ENCODE measurements at regions not wholly inside any gene's neighbourhood (a gene's known extent, or its start where the extent isn't known, plus 50 kb on each side); places are given as distances from the start of the nearest gene placed in this dataset.
A peak's percentile ranks its signal among the peaks of the same experiment; 100 is the strongest.

DNA sequence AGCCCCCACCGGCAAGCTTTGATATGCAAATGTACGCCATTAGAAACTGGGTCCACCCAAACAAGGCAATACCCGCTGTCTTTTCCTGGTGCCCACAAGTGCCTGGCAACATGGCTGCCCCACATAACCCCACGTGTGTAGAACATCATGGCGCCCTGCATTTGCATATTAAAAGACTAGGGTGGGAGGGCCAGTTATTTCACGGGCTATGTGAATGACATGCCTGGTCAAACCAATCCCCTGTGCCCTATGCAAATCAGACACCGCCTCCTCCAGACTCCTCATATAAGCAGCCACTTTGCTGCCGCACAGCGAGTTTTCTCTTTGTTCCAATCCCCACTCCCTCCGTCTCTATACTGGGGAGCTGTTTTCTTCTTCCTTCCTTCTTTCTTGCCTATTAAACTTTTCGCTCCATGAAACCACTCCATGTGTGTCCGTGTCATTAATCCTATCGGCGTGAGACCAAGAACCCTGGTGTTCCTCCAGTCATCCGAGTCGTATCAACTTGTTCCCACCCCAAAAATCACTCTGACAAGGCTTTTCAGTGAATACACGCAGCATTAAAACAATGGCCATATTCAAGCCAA is 112.6 kb upstream of the SORBS2 start:
- no peak for DNase-seq (ENCODE audit: low read depth in 2 of 2)

DNA sequence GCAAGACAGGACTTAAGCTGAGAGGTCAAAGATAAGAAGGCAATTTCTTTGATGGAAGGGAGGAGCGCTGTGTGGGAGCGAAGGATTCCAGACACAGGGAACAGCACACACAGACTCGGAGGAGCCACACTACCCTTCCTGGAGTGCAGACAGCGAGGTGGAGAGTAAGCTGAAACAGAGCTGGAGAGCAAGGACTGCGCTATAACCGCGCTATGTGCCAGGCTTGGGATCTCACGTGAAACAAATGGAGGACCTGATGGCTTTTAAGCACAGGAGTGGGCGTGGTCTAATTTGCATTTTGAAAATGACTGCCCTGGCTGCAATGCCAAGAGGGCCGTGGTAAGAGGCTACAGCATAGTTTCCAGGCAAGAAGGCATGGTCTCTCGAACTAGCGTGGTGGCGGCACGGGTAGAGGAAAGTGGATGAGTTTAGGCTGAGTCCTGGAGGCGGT is 113.9 kb upstream of the SORBS2 start:
- no peak for DNase-seq (ENCODE audit: low read depth in 2 of 2)

DNA sequence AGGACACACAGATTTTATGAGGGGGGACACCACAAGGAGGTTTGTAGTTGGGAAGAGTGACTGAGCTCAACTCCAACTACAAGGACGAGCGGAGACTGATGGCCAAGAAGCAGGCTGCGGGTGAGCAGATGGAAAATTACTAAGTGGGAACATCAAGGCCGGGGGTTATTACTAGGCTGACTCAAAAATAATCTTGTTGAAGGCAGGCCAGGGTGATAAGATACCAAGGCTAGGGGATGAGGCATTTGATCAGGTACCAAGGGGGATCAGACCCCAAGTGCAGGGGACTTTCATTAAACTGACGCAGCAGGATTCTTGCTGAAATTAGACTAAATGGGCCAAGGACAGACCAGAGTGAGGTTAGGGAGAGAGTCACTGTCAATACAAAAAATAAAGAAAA is 119.4 kb upstream of the SORBS2 start:
- DNase-seq (ENCODE audit: low read depth in 2 of 2) = no peak

DNA sequence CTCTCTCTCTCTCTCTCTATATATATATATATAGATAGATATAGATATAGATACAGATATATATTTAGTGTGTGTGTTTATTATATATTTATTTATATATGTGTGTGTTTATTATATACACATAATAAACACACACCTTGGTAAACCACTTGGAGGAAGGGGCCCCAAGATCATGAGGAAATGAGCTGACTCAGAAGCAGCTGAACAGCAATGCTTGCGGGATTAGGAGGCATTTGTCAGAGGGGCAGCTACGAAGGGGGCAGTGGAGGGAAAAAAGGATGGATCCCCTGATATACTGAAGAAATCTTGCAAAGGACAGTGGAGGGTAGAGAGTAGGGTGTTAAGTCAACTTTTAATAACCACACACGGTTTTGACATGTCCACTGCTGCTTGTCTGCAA is 120.0 kb upstream of the SORBS2 start:
- DNase-seq (ENCODE audit: low read depth in 2 of 2) = peak in 1 of 2 donors; percentile 39

DNA sequence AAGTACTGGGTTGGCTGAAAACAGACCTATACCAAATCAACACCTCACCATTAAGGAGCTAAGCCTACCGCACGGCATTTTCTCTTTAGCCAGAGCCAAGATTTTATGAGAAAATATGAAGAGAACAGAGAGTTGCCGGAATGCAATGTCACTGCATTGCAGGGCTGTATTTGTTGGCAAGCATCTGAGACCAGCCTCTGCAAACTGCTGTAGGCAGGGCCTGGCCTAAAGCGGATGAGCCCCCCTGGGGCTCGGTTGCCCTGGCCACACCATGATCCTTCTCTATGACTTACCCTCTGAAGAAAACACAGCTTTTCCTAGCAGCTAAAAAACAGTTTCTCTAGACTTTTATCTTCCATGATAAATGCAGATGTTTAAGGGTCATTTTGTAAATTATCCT is 120.5 kb upstream of the SORBS2 start:
- no peak for DNase-seq (ENCODE audit: low read depth in 2 of 2)

DNA sequence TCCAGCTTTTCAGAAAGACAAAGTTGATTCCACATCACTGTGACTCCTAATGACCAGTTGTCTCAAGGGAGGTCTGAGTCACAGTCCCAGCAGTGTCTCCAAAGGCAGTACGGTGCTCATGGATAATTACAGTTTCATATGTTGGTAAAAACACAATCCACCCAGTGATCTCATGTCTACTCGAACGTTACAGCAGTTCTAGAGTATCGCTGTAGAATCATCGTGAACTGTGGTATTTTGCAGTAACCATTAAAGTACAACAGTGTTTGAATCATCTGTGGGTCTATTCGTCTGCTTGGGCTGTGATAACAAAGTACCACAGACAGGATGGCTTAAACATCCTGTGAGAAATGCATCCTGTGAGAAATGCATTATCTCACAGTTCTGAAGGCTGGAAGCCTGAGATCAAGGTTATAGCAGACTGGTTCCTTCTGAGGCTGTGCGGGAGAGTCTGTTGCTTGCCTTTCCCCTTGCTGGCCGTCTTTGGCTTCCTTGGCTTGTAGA is 121.1 kb upstream of the SORBS2 start:
- peak; percentile 5 to 83 for DNase-seq (ENCODE audit: low read depth in 2 of 2)

DNA sequence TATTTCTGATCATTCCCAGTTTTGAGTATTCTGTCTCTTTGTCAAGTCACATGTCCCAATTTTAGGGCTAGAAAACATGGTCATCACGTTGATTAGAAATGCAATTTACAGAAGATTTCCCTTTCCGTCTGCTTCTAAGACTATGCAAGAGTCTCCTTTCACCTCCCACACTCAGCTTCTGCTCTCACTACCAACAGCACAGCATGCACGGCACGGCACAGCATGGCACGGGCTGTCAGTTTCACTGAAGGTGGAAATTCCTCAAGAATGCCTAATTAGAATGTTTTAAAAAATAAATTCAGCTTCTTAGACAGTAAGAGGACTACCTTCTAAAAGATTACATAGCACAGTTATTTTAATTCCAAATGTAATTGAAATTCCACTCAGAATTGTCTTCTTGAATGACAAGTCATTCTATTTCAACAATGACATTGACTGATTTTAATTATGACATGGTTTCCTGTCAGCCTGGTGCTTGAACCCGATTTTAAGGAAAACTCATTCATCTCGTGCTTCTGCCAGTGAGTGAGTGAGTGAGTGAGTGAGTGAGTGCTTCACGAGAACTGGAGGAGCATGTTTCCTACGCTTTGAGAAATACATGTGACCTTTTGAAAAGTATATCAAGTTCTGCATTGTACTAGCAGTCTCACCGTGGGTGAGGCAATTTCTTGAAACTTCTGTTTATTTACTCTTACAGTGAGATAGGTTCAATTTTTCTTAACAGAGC is 124.8 kb upstream of the SORBS2 start:
- DNase-seq (ENCODE audit: low read depth in 2 of 2) = peak in 1 of 2 donors; percentile 43

DNA sequence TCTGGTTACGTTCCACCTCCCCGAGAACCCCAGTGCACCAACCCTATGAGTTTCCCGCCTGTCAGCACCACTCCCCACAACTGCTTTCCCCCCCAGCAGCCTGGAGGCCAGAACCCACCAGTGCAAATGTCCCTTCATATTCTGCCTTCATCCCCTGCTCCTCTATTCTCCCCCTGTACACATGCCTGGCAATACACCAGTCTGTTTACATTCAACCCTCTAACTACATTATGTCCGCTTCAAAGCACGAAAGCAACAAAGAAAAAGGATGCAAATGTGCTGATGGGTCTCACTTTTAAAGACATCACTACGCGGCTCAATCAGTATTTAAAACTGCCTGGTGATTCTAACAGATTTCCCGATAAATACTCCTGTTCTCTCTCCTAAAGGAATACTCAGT is 126.7 kb upstream of the SORBS2 start:
- DNase-seq (ENCODE audit: low read depth in 2 of 2) = no peak

DNA sequence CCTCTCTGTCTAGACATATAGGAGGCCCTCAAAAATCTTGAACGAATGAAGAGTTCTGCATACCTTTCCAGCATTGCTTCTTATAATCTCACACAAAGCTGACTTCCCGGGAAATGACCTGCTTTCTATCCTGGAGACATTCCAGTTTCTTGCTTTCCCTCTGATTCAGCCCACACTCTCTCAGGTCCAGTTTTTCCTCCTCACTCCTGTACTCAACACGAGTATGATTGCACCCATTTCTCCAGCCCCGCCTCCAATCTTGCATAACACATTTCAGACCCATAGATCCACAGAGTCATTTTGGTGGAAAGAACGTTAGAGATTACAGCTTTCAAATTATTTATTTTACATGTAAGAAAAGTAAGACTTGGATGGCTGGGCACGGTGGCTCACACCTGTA is 127.5 kb upstream of the TLR3 start:
- DNase-seq (ENCODE audit: low read depth in 2 of 2) = no peak

DNA sequence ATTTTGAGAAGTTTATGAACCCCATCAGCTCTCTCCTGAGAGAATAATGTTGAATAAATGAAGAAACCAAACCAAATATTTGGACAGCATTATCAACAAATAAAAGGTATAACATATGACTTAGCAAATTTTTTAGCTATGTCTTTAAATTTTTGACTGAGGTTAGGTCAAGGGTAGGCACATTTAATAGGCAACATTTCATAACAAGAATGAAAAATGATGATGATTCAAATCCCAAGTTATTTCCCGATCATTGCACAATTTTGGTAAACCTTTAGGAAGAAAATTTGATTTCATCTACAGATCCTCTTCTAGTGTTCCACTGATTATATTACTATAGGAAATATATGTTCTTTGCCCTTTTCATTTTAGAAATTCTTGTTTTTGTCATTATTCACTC is 123.7 kb upstream of the TLR3 start:
- DNase-seq (ENCODE audit: low read depth in 2 of 2) = no peak

DNA sequence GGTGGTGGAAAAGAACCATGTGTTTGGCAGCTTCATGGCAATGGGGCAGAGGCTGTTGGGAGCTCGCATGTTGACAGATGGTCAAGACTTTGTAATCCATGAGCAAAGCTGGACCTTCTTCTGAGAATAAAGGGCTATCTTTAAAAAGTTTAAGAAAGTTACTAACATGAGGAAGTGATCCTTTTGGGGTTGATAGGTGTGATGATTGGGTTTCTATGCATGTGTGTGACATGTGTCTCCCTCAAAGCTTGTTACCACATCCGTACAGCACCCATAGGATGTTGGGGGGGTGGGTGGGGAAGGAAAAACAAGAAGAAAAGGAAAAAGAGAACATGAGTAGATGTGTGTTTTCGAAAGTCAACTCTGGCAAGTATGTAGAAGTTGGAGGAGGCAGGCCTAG is 123.0 kb upstream of the TLR3 start:
- DNase-seq (ENCODE audit: low read depth in 2 of 2) = no peak

DNA sequence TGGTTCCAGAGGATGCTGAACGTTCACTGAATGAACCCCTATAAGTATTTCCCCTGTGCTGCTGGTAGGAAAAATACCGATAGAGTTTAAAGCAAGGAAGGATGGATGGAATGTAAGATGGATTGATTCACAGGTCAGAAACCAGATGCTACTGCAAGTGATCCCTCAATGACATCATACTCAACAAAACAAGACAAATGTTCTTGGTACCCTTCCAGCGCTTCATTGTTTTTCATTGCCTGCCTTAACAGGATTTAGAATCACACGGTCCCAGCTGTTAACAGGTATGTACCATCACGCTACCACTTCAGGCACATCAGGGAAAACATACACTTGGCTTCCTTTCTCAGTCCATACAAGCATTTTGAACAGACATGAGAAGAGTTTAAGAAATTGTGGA is 118.1 kb upstream of the TLR3 start:
- DNase-seq (ENCODE audit: low read depth in 2 of 2) = peak; percentile 51 to 68

DNA sequence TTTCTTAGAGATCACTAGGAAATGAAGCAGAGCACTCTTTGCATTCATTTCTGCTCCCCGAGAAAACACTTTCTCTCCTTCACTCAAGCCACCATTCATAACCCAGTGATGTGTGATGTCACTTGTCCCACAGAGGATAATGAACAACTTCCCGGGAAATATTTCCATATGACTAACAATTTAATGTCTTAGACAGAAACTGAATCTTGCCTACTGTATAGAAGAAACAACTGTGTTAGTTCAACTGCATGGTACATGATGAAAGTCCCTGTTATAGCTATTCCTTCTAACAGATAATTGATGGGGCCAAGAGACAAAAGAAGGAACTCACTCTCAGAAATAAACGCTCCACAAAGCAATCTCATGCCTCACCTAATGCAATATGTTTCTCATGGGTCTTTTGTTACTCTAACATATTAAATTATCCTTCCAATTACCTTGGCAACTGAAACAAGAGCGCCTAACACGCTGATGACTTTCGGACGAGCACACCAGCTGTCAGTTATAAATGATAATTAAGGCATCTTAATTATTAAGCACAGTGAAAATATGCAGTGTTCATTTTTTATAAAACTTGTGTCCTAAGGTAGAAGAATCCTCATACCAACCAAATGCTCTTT is 113.7 kb upstream of the TLR3 start:
- no peak for DNase-seq (ENCODE audit: low read depth in 2 of 2)

DNA sequence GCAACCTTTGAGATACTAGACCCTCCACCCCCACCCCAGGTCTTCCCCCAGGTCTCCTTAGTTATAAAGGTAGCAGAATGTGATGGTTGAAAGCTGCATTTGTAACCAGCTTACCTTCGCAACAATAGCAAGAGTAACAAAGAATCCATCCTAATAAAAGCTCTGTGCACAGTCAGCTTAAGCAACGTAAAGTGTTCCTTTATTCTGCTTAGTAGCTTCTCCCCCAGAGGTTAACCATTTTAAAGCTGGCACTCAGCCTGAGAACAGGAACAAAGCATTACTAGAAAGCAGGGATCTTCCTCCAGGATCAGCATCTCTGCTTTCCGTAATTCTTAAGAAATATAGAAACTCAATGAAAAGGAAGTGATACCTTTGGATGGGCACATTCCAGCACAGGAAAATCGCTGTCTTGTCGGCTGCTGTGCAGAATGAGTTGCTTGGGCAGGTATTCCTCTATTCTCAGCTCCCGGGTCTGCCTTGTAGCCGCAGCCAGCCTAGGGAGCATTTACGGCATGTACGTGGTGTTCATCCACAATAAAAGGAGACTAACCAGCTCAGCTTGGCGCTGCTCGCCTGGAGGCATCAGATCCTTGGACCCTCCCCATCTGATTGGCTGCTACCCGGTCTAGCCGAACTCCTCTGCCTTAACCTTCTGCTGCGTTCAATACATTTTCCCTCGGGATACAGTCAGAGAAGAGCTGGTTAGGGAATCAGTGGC is 113.0 kb upstream of the TLR3 start:
- no peak for DNase-seq (ENCODE audit: low read depth in 2 of 2)

DNA sequence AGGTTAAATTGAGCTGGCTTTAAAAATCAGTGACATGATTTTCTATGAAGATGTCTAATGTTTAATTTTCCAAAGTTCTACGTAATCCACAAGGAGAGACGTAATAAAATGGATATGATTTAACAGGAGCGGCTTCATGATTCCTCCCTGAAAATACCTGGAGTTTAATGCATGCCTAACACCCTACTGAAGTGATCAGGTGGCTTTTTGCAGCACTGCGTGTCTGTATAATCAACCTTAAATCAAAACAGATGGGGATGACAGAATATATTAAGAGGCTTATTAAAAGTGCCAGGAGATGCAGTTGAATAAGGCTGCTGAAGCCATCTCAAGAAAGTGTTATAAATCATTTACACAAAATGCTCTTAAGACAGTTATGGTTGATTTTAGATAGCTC is 112.4 kb upstream of the TLR3 start:
- no peak for DNase-seq (ENCODE audit: low read depth in 2 of 2)

DNA sequence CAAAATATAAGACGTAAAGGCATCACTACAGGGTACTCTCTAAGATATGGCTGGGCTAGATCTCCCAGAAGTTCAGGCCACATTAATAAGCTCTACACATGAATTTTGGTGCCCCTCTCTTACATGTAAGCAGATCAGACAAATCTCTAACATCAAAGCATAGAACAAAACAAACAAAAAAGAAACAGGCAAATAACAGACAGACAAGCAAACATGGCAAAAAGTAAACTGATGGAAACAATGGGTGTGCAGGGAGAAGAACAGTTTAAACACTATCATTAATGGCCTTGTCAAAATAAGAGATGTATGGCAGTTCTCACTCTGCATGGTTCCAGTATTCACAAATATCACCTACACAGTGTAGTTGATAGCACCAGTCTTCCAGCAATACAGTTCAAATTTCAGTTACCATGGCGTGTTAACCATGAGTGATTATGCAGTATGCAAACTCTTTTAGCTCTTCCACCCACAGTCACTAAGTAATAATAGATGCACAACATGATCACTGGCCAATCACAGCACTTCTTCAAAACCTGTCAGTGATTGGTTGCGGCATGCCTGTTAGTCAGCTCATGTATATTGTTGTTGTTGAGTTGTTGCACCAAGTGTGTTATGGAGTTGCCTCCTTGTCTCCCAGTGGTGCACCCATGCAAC is 110.7 kb upstream of the TLR3 start:
- no peak for DNase-seq (ENCODE audit: low read depth in 2 of 2)

DNA sequence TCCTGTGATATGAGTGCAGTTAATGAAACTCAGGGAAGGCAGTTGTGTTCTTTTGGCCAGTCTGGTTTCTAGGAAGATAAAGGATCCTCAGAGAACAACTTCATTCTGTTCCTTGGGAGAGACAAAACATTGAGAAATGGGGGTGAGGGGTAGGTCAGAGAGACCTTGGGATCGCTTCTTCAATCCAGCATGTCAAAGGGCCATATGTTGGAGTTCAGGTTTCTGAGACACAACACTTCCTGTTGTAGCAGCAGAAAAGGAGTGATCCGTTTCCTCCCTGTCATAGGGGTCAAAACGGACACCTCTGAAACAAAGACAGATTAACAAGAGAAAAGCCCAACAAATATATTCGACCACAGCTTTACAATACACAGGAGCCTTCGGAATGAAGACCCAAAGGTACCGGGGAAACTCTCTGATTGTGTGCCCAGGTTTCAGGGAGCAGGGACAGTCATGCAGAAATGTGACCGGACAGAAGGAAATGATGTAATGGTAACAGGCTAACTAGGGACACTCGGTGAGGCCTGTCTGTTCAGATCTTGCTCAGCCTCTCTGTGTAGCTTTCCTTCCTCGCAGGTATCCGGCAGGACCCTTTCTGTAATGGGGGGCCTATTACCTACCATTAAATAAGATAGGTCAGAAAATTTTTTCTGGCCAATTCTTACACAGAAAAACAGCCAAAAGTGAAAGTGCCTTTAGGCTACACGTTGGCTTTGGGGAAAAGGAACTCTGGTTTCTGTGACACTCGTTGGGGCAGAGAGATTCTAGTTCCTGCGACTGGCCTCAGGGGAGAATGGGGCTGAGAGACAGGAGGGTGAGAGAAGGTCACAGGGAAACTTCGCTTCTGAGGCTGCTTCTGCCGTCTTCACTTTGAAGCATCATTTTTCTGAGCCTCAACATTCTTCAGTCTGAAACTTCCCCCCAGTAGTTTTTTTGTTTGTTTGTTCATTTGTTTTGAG is 103.3 kb upstream of the TLR3 start:
- DNase-seq (ENCODE audit: low read depth in 2 of 2) = peak; percentile 74 to 76

DNA sequence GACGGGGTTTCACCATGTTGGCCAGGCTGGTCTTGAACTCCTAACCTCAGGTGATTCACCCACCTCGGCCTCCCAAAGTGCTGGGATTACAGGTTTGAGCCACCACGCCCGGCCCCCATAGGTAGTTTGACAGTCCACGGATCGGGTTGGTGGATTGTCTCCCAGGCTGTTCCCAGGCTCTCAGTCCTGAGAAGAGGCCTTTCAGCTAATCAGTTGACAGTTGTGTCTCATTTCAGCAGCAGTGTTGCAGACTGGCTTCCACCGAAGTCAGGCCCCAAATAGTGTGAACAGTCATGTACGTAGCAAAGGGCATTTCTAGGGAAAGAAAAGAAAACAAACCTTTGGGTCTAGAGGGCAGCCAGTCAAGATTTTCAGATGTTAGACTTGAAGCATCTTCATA is 102.4 kb upstream of the TLR3 start:
- DNase-seq (ENCODE audit: low read depth in 2 of 2) = peak in 1 of 2 donors; percentile 5

DNA sequence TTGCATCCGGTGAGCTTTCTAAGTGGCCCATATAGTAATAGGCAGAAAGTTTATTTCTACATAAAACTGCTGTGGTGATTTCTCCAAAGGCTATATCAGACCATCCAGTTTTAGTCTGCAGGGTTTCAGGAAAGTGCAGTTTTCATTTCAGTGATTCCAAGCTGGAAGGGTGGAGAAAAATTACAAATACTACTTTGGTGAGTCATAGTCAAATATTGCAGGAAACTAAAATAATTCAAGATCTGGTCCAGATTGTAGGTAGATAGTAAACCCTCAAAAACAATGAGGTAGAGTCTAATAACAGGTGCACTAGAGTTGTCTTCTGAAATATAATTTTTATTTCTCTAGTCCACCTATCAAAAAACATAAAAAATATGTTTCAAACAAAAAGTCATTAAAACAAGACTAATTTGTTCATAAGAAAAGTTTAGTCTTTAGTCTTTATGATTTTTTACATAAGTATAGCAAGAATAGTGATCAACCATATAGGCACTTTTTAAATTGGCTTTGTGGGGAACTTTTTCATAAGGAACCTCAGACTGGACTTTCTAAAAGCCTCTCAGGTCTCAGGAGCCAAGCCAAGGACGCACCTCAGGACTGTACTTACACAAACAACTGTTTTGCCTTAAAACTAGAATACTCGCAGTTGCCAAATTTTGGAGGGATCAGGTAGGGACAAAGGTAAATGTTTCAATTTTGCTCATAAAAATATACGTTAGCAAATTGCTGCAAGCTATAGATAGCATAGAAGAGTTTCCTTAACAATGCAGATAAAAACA is 101.8 kb upstream of the TLR3 start:
- peak; percentile 6 to 16 for DNase-seq (ENCODE audit: low read depth in 2 of 2)

DNA sequence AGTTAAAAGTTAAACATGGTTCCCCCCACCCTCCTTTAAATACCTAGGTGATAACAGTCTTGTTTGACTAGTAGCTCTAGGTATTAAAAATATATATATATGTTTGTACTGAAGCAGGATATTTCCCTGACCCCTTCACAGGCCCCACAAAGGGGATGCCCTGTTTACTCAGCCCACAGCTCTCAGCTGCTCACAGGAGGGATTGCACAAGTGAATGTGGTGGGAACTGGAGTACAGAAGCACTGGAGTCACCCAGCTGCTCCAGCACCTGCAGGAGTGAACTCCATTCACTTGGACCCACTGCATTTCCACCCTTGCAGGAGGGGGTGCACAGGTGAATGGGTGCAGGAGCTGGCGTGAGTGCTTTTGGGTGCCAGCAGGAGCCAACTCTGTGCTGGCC is 99.3 kb upstream of the TLR3 start:
- no peak for DNase-seq (ENCODE audit: low read depth in 2 of 2)

Data from lung microvascular endothelial cell (primary cell).